CD4-positive, alpha-beta T cell treated with Interleukin-10 for 1 hour (primary cell): ENCODE measurements at regions not wholly inside any gene's neighbourhood (a gene's known extent, or its start where the extent isn't known, plus 50 kb on each side); places are given as distances from the start of the nearest gene placed in this dataset.

Experiments used
- DNase-seq: peaks from one replicate; pipeline ENCODE4 v3.0.0-alpha.2; 2020

DNA sequence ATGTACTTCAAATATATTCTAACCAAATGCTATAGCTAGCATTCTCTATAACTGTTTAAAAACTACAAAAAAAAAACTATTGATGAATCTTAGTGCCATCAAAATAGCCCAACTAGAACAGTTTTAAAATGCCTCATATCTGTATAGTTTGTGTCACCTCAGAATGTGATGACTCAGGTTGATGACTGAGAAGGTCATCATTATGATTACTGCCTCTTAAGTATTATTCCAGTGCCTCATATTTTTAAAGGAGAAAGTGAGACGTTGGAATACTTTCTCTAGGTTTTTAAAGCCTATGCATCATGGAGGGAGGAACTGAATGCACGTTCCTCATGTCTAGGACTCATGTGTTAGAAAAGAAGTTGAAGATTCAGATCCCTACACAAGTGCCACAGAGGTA, 88.2 kb downstream of the TMA16 start:
- no peak for DNase-seq

DNA sequence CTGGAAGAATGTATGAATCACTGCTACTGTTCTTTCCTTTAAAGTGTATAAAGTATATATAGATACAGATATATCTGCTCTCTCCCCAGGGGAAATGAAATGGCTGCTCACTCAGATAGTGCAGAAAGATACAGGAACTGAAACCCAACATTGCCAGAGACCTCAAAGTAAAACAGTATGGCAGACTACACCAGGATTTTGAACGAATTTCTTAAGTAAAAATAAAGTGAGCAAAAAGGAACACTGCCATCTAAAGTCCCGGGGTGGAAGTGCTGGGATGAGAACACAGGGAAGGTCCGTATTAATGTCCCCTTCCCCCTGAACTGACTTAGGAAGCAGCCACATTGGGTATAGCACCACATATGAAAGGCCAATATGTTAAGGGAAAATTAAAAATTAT, 93.4 kb downstream of the TMA16 start:
- no peak for DNase-seq

- DNase-seq: no peak
Measured at GRCh38 chr4:163588532-163588931, 94.0 kb downstream of the TMA16 start.

GRCh38 chr4:163590103-163590502, 95.6 kb downstream of the TMA16 start:
- DNase-seq: no peak

- no peak for DNase-seq
Measured at GRCh38 chr4:163590619-163591264, 96.3 kb downstream of the TMA16 start.

DNA sequence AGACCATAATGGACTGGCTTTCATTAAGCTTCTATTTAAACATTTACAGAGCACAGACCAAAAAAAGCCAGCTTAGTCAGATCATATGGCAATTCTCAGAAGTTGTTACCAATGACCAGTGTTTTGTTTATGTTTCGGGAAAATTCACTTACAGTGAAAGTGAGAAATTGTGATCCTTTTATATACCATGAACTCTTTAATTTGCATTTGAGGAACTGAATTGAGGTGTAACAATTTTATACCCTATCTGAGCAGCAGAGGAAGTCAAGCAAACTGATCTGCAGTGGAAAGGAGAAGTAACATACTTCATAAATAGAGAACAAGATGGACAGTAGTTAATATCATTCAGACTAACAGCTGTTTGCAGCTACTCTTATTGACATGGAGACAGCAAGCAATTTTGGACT, 97.1 kb downstream of the TMA16 start:
- no peak for DNase-seq

DNA sequence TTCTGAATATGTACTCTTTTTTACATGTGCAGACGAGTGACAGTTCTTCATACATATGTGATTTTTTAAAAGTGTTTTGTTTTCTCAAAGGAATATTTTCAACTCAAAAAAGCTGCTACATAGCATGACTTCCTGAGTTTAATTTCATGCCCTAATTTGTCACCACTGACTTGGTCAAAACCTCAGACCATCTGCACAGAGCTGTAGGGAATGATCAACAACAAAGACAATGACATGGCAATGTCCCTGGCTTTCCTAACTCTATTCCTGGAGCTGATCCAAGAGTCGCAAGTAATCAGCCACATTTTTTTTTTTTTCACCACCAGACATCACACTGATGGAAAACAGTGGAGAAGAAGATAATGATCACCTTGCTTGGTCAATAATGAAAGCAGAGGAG, 97.7 kb downstream of the TMA16 start:
- no peak for DNase-seq

DNA sequence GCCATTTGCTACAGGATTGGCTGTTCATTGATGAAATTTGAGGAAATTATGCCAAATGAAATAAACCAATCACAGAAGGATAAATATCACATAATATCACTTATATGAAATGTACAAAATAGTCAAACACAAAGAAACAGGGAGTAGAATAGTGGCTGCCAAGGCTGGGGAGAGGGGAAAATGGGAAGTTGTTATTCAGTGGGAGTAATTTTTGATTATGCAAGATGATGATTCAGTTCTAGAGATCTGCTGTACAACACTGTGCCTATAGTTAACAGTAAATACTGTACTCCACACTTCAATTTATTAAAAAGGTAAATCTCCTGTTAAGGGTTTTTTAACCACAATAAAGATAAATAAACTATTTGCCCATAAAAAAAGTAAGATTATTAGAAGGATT, 101.1 kb downstream of the TMA16 start:
- no peak for DNase-seq

DNA sequence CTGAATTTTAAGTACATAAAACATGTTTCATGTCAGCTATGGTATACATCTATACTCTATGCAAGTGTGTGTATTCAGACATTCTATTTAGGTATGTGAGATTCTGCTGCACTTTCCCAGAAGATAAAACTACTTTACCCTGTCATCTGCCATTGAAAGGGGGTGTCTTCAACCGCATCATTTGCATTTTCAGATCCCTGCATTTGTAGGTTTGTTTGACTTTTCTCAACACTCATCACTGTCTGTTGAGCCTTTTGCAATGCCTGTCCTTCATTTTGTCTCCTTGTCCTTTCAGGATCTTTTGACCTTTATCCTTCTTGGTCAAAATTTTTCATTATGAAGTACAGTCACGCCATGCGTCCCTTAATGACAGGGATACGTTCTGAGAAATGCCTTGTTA, 103.5 kb downstream of the TMA16 start:
- no peak for DNase-seq

DNA sequence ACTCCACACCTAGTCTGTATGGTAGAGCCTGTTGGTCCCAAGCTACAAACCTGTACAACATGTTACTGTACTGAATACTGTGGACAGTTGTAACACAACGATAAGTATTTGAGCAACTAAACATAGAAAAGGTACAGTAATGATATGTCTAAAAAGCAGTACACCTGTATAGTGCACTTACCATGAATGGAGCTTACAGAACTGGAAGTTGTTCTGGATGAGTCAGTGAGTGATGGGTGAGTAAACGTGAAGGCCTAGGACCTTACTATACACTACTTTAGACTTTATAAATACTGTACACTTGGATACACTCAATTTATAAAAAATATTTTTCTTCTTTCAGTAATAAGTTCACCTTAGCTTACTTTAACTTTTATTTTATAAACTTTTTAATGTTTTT, 104.0 kb downstream of the TMA16 start:
- no peak for DNase-seq

- no peak for DNase-seq
Measured at GRCh38 chr4:163600727-163601126, 106.2 kb downstream of the TMA16 start.

- DNase-seq: no peak
Measured at GRCh38 chr4:163603257-163603656, 108.8 kb downstream of the TMA16 start.

DNA sequence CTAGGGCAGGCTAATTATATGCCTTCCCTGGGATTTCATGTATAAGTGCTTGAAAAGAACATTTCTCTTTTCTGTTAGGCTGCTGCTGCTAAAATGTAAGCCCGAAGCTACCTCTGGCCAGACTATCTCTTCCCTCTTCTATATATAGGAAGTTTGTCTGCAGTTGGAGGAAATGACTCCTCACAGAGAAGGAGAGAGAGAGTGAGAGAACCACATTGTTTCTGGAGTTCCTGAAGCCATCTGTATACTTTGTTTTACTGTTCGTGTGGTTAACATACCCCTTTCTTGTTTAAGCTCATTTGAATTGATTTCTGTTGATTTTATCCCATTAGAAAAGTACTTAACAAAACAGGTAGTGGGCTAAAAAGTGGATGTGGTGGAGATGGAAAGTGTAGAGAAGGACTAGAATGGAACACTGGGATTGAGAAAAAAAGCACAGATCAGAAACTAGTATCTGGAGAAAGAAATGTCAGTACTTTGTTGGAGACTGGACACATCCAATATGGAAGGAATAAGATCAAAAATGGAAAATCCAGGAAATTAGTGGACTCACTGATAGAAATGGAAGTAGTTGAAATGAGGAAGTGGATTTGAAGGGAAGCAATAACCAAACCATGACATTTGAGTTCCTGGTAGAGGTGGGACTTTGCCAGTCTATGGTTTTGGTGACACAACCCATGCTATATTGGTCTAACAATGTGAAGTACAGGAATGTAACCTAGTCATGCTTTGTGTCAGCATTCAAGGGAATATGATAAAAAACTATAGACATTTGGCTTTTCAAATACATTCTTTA, 112.6 kb downstream of the TMA16 start:
- no peak for DNase-seq

DNA sequence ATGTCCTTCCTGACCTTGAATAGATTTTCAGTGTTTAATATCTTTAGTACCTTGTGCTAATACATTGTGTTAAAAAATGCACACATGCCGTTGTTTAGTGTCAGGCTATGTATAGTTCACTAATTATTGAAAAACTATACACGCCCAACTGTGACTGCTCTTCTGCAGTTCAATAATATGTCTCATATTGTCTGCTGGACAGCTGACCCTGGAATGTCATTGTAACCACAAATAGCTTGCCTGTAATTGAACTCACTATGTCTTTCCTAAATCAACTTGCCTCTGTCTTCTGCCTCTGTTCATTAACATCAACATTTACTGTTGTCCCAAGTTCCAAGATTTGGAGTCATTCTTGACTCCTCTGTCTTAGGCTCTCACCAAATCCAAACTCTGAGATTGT, 114.5 kb downstream of the TMA16 start:
- DNase-seq: no peak

- no peak for DNase-seq
Measured at GRCh38 chr4:163610648-163611047, 116.2 kb downstream of the TMA16 start.

DNA sequence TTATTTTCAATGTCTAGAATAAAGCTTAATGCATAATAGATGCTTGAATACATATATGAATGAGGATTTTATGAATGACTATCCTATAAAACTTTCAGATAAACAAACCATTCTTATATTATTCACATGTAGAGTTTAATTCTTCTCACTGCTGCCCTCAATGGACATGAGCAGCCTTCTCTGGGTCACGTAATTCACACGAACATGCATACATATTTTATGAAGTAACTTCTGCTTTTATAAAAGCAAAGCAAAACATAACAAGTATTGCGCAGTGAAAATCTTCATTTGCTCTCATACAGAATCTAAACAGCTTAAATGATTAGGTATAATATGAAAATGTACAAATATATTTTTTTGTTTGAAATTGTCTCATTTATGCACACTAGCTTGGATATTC, 116.7 kb downstream of the TMA16 start:
- no peak for DNase-seq

DNA sequence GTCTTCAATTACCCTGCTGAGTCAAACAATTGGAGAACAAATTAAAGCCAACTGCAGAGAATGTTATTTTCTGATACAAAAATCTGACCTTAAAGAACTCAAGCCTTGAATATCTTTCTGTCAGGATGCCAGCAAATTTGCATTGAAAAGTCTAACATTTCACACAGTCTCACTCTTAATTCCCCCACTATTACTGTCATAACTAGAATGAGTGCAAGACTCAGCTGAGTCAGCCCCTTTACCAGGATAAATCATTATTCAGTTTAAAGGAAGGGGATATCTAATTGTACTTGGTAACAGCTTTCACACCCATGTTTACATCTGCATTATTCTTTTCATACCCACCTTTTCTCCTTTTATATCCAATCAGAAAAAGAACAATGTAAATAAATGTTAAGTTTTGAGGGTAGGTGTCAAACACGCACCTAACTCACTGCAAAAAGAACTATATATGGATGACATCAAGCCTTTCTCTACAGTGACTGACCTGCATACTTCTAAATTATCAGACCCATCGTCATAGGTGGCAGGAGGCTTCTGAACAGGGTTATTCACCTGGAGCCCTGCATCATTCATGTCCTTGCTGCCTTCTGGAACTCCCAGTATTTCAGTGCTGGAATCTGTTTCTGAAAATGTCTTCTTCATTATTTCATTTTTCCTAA, 117.4 kb downstream of the TMA16 start:
- DNase-seq: no peak

GRCh38 chr4:163612762-163613161, 118.3 kb downstream of the TMA16 start:
- no peak for DNase-seq

DNA sequence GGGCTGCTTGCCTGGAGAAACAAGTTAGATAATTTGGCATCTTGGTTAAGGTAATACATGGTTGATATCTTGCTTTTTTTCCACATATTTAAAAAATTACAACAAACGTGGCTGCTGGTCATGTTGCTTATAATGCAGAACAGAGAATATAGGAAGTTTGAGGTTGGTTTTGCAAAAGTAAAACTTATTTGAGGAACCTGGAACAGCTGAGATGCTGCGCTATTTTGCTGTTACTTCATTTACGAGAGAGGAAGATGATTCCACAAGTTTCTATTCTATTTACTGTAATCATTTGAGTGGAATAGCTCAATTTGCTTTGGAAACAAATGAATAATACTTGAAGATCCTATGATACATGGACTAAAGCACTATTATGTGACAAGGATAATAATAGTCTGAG, 118.9 kb downstream of the TMA16 start:
- no peak for DNase-seq

DNA sequence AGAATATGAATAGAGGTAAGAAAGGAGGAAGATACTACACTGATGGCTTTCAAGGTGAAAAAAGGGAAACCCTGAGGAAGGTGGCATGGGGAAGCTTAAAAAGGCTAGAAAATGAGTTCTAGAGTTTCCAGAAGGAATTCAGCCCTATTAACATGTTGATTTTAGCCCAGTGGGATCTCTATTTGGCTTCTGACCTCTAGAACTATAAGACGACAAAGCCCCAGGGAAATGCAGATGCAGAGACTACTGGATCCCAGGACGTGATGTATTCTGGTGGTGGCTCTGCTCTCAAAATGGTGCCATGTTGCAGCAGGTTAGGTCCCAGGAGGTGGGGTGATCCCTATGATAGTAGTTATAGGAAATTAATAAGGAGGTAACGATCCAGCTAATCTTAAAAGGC, 120.4 kb downstream of the TMA16 start:
- DNase-seq: no peak

- DNase-seq: no peak
Measured at GRCh38 chr4:163618845-163619244, 124.4 kb downstream of the TMA16 start.

GRCh38 chr4:163620738-163621137, 126.2 kb downstream of the TMA16 start:
- no peak for DNase-seq

- DNase-seq: no peak
Measured at GRCh38 chr4:163621821-163622220, 127.3 kb downstream of the TMA16 start.

DNA sequence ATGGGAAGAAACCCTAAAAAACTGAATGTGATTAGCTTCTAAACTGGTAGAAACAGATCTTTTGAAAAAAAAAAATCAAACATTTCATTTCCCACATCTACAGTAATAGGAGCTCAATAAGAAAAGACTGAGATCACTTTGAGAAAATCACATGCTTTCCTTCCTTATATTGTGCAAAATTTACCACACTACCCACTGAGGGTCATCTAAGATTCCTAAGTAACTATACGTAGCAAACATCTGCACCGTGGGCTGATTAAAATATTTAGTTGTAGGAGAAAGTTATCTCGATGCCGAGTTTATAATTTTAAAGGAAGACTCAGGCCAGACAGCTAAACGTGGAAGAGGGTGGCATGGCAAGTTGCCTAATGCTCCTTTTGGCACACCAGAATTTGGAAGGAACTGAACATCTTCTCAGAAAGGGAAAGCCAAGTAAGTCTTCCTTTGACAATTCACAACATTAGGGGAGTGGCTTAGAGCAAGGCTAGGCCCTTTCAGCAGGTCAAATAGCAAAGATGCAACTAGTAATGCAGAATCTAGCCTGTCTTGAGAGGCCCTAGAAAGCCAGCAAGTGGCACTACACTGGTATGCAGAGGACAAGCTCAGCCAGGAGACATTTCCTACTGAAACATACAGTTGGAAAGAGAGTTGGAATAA, 128.0 kb downstream of the TMA16 start:
- DNase-seq: no peak
